ENCODE measurements at regions not wholly inside any gene's neighbourhood (a gene's known extent, or its start where the extent isn't known, plus 50 kb on each side); places are given as distances from the start of the nearest gene placed in this dataset.

- FAIRE-seq = no peak
Measured at GRCh38 chr1:221442056-221442455, 299.8 kb downstream of the DUSP10 start.

More at GRCh38 chr1:221442056-221442455, 299.8 kb downstream of the DUSP10 start:
- H2AFZ ChIP-seq (ENCODE audit: low read depth, low read length) = no peak overlapping the region
- no TSS peak for BruUV-seq (replicated peaks)
- no peaks in the 10 kb centered on the region for H3K27me3 ChIP-seq (ENCODE audit: control insufficient read depth in 2 of 2, insufficient read depth in 2 of 2, low read length in 2 of 2)
- no peaks in the 10 kb centered on the region for H3K9me3 ChIP-seq (replicated peaks; ENCODE audit: control insufficient read depth, insufficient read depth, low read length)
- DNase-seq (ENCODE audit: low read depth, low spot score) = no peak
- H3K4me3 ChIP-seq (replicated peaks in 1 of 3; ENCODE audit: insufficient read depth in 1 of 3, low read depth in 1 of 3, low read length in 3 of 3) = no peak overlapping the region
- no peak overlapping the region for H3K4me2 ChIP-seq (ENCODE audit: insufficient read depth, low read length)
- intact Hi-C loops (cut with micrococcal nuclease) = loop anchor here (5.0 kb wide), 1 partner anchor 425 kb away; no protein-coding TSS in a partner anchor
- ChIA-PET POLR2A (no interaction called here), CTCF (no interaction called here)
- no peaks in the 10 kb centered on the region for H4K20me1 ChIP-seq (replicated peaks; ENCODE audit: control insufficient read depth, extremely low read depth, insufficient read depth, low read length)
- H3K27ac ChIP-seq (ENCODE audit: insufficient read depth, low read depth, low read length) = no peak overlapping the region
- peaks cover 27% of the 10 kb centered on the region for H3K4me1 ChIP-seq (ENCODE audit: control insufficient read depth, extremely low read depth, insufficient read depth, low read length)
- no peaks in the 10 kb centered on the region for H3K9me1 ChIP-seq (replicated peaks; ENCODE audit: control insufficient read depth, extremely low read depth, insufficient read depth, low read length)
- H3K79me2 ChIP-seq (ENCODE audit: control insufficient read depth, insufficient read depth, low read length) = no peaks in the 10 kb centered on the region
- dilution Hi-C loops (cut with MboI; ENCODE audit: extremely low pct_ligation_motif_present, low sequenced_read_pairs) = no loop called here
- no peak overlapping the region for H3K9ac ChIP-seq (replicated peaks; ENCODE audit: extremely low read depth, insufficient read depth, low read length)
- TF ChIP-seq MYC (IDR thresholded peaks at IDR 0.05; ENCODE audit: low read depth, low read length) = no peak
- TF ChIP-seq GATA2 (IDR thresholded peaks at IDR 0.05; ENCODE audit: insufficient read depth, insufficient read length, low read depth, low read length) = no peak
- TF ChIP-seq JUN (IDR thresholded peaks at IDR 0.05; ENCODE audit: borderline replicate concordance, insufficient read depth, insufficient read length, low read depth) = no peak
- TF ChIP-seq POLR2AphosphoS5 (IDR thresholded peaks at IDR 0.05; ENCODE audit: insufficient read depth, low read depth, low read length) = no peak
- no peak for TF ChIP-seq EZH2 (IDR thresholded peaks at IDR 0.05; ENCODE audit: borderline replicate concordance, low read depth, low read length, severe bottlenecking)
- no peak for TF ChIP-seq POLR2A (IDR thresholded peaks at IDR 0.05; ENCODE audit: low read depth, low read length)
- TF ChIP-seq CTCF (IDR thresholded peaks at IDR 0.05; ENCODE audit: extremely low read depth in 1 of 2, insufficient read depth in 1 of 2, low read depth in 1 of 2, low read length in 2 of 2) = no peak
- no peak for TF ChIP-seq FOS (IDR thresholded peaks at IDR 0.05; ENCODE audit: borderline replicate concordance, insufficient read depth, low read length)
- TF ChIP-seq MAX (IDR thresholded peaks at IDR 0.05; ENCODE audit: insufficient read depth, insufficient read length) = no peak
- no peaks in the 10 kb centered on the region for H3K36me3 ChIP-seq (ENCODE audit: control insufficient read depth in 2 of 2, extremely low read depth in 1 of 2, insufficient read depth in 2 of 2, low read length in 2 of 2)
